ENCODE measurements at regions not wholly inside any gene's neighbourhood (a gene's known extent, or its start where the extent isn't known, plus 50 kb on each side); places are given as distances from the start of the nearest gene placed in this dataset.

- H3K36me3 ChIP-seq (ENCODE audit: control insufficient read depth in 2 of 2, insufficient read depth in 2 of 2, low read length in 2 of 2) = no peaks in the 10 kb centered on the region
- H3K27ac ChIP-seq (ENCODE audit: low read length) = no peak overlapping the region
- H3K9me3 ChIP-seq (ENCODE audit: control insufficient read depth in 2 of 2, low read length in 2 of 2) = peaks cover 6 to 12% of the 10 kb centered on the region in 2 donors
- H3K4me1 ChIP-seq (ENCODE audit: control insufficient read depth, insufficient read depth, low read length) = no peaks in the 10 kb centered on the region
- H3K9ac ChIP-seq (ENCODE audit: low read length in 2 of 2) = no peak overlapping the region
- peaks cover 0 to 3% of the 10 kb centered on the region in 2 donors for H3K27me3 ChIP-seq (ENCODE audit: control insufficient read depth in 1 of 2, insufficient read depth in 2 of 2, low read length in 2 of 2)
- H3K4me3 ChIP-seq (ENCODE audit: low read length in 2 of 2) = no peak overlapping the region
These were observed 1033.2 kb downstream of the TBC1D22A start for GRCh38 chr22:47795477-47796127.

GRCh38 chr22:47794851-47795250, 1032.4 kb downstream of the TBC1D22A start:
- Histone ChIP-seq H3K4me1 (ENCODE audit: control insufficient read depth, insufficient read depth, low read length) (no peaks in the 10 kb centered on the region), H3K36me3 (ENCODE audit: control insufficient read depth in 2 of 2, insufficient read depth in 2 of 2, low read length in 2 of 2) (no peaks in the 10 kb centered on the region), H3K27ac (ENCODE audit: low read length) (no peak overlapping the region), H3K4me3 (ENCODE audit: low read length in 2 of 2) (no peak overlapping the region), H3K27me3 (ENCODE audit: control insufficient read depth in 1 of 2, insufficient read depth in 2 of 2, low read length in 2 of 2) (peaks cover 0 to 3% of the 10 kb centered on the region in 2 donors), H3K9me3 (ENCODE audit: control insufficient read depth in 2 of 2, low read length in 2 of 2) (peaks cover 6 to 12% of the 10 kb centered on the region in 2 donors), H3K9ac (ENCODE audit: low read length in 2 of 2) (no peak overlapping the region)

DNA sequence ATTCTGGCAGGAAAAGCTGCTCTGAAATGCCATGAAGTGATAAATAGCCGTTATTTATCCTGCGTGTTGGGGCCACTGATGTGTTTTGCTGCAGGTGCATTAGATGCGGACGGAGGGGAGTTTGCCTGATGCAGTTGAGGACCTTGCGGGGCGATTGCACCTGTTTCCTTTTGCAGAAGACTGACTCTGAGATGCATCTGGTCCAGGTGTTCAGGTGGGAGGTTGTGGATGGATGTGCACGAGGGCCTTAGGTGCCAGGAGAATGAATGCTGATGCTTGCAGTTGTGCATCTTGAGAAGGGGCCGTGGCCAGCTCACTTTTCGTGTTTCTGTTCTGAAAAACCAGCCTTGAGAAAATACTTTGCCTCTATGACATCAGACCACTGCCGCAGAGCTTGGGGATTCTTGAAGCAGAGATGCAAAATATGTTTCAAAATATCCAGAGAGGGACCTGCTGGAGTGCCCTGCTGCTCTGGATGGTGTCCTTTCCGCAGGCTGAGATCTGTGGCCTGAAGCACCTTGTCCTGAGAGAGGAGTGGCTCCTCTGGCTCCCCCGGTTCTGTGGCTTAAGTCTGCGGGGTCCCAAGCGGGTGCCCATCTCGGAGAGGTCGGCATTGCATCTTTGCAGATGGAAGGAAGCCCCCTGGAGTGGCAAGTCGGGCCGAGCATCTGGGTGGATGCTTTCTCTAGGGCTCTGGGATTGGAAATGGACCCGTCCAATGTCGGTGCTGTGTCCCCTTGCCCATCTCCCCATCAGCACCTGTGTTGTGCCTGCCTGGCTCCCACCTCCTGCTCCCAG, 1031.1 kb downstream of the TBC1D22A start:
- Histone ChIP-seq H3K4me3 (ENCODE audit: low read length in 2 of 2) (no peak overlapping the region), H3K9me3 (ENCODE audit: control insufficient read depth in 2 of 2, low read length in 2 of 2) (peaks cover 2 to 9% of the 10 kb centered on the region in 2 donors), H3K36me3 (ENCODE audit: control insufficient read depth in 2 of 2, insufficient read depth in 2 of 2, low read length in 2 of 2) (no peaks in the 10 kb centered on the region), H3K27ac (ENCODE audit: low read length) (no peak overlapping the region), H3K27me3 (ENCODE audit: control insufficient read depth in 1 of 2, insufficient read depth in 2 of 2, low read length in 2 of 2) (peaks cover 0 to 3% of the 10 kb centered on the region in 2 donors), H3K9ac (ENCODE audit: low read length in 2 of 2) (no peak overlapping the region), H3K4me1 (ENCODE audit: control insufficient read depth, insufficient read depth, low read length) (no peaks in the 10 kb centered on the region)

DNA sequence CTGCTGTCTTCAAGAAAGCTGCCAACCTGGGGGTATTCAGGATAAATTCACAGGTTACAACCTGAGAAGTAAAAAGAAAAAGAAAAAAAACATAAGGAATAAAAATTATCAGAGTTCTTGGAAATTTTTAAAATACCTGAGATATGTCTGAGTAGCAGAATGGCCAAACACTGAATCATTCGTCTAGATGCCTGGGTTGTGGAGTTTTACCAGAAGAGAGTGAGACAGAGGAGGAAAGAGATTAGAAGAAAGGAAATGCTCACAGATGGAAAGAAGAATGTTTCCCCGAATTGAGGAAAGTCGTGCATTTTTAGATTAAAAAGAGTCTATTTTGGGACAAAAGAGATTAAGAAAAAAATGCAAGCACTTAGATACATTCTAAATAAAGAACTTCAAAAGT, 1026.7 kb downstream of the TBC1D22A start:
- H3K27ac ChIP-seq (ENCODE audit: low read length) = no peak overlapping the region

DNA sequence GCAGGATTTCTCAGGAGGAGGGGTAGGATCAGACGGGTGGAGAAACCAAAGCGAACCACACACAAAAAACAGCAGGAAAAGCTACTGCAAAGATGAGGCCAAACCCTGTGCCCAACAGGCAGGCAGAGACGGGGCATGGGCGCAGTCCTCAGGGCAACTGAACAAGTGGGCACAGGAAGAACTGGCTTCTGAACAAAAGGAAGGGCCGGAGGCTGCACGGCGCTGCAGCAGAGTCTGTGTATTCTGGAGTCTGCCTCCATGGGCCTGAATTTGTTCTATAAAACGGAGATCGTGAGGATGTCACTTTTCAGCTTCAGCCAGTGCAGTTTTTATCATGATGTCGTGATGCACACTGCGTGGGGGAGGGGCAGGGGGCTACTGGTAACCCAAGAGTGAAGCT, 1026.0 kb downstream of the TBC1D22A start:
- Histone ChIP-seq H3K27ac (ENCODE audit: low read length) (no peak overlapping the region), H3K27me3 (ENCODE audit: control insufficient read depth in 1 of 2, insufficient read depth in 2 of 2, low read length in 2 of 2) (peaks cover 0 to 7% of the 10 kb centered on the region in 2 donors), H3K36me3 (ENCODE audit: control insufficient read depth in 2 of 2, insufficient read depth in 2 of 2, low read length in 2 of 2) (no peaks in the 10 kb centered on the region), H3K4me3 (ENCODE audit: low read length in 2 of 2) (no peak overlapping the region), H3K4me1 (ENCODE audit: control insufficient read depth, insufficient read depth, low read length) (no peaks in the 10 kb centered on the region), H3K9ac (ENCODE audit: low read length in 2 of 2) (no peak overlapping the region), H3K9me3 (ENCODE audit: control insufficient read depth in 2 of 2, low read length in 2 of 2) (peaks cover 4 to 11% of the 10 kb centered on the region in 2 donors)

More for the DNA sequence above, 1026.7 kb downstream of the TBC1D22A start:
- no peak overlapping the region for H3K4me3 ChIP-seq (ENCODE audit: low read length in 2 of 2)
- H3K4me1 ChIP-seq (ENCODE audit: control insufficient read depth, insufficient read depth, low read length) = no peaks in the 10 kb centered on the region
- peaks cover 4 to 11% of the 10 kb centered on the region in 2 donors for H3K9me3 ChIP-seq (ENCODE audit: control insufficient read depth in 2 of 2, low read length in 2 of 2)
- peaks cover 0 to 5% of the 10 kb centered on the region in 2 donors for H3K27me3 ChIP-seq (ENCODE audit: control insufficient read depth in 1 of 2, insufficient read depth in 2 of 2, low read length in 2 of 2)
- H3K9ac ChIP-seq (ENCODE audit: low read length in 2 of 2) = no peak overlapping the region
- no peaks in the 10 kb centered on the region for H3K36me3 ChIP-seq (ENCODE audit: control insufficient read depth in 2 of 2, insufficient read depth in 2 of 2, low read length in 2 of 2)

DNA sequence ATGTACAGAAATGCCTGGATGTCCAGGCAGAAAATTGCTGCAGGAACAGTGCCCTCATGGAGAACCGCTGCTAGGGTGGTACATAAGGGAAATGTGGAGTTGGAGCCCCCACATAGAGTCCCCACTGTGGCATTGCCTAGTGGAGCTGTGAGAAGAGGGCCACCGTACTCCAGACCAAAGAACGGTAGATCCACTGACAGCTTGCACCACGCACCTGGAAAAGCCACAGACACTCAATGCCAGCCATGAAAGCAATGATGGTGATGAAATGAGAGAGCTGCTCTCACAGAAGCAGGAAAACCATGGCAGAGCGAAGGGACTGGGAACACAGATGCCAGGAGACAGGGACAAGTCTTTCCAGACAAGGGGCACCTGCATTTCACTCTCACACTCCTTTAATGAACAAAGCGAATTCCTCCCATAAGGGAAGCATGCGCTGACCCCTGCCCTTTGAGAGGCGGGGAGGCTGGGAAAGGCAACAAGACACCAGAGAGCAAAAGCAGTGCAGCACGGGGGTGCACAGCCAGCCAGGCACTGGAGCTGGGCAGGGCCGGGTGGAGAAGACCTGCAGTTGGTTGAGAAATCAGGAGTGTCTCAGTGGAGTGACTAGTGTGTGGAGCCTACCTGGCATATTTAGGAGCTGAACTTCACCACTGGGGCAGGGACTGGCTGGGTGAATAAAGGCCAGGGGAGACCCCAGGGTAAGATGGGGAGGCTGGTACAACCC, 1025.2 kb downstream of the TBC1D22A start:
- Histone ChIP-seq H3K36me3 (ENCODE audit: control insufficient read depth in 2 of 2, insufficient read depth in 2 of 2, low read length in 2 of 2) (no peaks in the 10 kb centered on the region), H3K4me1 (ENCODE audit: control insufficient read depth, insufficient read depth, low read length) (no peaks in the 10 kb centered on the region), H3K27me3 (ENCODE audit: control insufficient read depth in 1 of 2, insufficient read depth in 2 of 2, low read length in 2 of 2) (peaks cover 0 to 7% of the 10 kb centered on the region in 2 donors), H3K9ac (ENCODE audit: low read length in 2 of 2) (no peak overlapping the region), H3K27ac (ENCODE audit: low read length) (no peak overlapping the region), H3K4me3 (ENCODE audit: low read length in 2 of 2) (no peak overlapping the region), H3K9me3 (ENCODE audit: control insufficient read depth in 2 of 2, low read length in 2 of 2) (peaks cover 4 to 11% of the 10 kb centered on the region in 2 donors)

DNA sequence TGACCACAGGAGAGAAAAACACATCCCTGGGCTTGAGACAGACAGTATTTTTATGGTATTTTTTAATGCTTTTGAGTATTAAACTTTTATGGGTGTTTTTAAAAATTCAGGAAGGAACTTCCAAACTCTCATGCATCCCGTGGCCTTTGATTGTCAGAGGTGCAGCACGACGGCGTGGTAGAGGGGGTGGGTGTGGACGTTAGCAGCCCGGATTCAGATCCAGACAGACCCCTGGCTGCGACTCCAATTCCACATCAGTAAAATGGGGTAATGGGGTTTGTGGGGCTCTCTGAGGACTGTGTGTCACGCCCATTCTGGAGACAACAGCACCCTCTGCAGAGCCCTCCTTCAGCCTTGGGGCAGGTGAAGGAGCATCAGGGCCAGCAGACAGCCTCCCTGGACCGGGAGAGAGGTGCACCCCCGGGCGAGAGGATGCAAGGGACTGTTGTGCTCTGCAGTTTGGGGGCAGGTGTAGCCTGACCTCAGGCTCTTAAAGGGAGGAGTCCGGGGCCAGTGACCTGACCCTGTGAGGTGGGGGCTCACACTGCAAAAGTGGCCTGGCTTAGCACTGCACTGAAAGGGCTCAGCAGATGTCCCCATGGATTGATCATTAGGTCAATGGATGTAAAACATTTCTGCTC, 1024.3 kb downstream of the TBC1D22A start:
- Histone ChIP-seq H3K9ac (ENCODE audit: low read length in 2 of 2) (no peak overlapping the region), H3K27me3 (ENCODE audit: control insufficient read depth in 1 of 2, insufficient read depth in 2 of 2, low read length in 2 of 2) (peaks cover 0 to 7% of the 10 kb centered on the region in 2 donors), H3K4me1 (ENCODE audit: control insufficient read depth, insufficient read depth, low read length) (no peaks in the 10 kb centered on the region), H3K9me3 (ENCODE audit: control insufficient read depth in 2 of 2, low read length in 2 of 2) (peaks cover 4 to 11% of the 10 kb centered on the region in 2 donors), H3K27ac (ENCODE audit: low read length) (no peak overlapping the region), H3K4me3 (ENCODE audit: low read length in 2 of 2) (no peak overlapping the region), H3K36me3 (ENCODE audit: control insufficient read depth in 2 of 2, insufficient read depth in 2 of 2, low read length in 2 of 2) (no peaks in the 10 kb centered on the region)

DNA sequence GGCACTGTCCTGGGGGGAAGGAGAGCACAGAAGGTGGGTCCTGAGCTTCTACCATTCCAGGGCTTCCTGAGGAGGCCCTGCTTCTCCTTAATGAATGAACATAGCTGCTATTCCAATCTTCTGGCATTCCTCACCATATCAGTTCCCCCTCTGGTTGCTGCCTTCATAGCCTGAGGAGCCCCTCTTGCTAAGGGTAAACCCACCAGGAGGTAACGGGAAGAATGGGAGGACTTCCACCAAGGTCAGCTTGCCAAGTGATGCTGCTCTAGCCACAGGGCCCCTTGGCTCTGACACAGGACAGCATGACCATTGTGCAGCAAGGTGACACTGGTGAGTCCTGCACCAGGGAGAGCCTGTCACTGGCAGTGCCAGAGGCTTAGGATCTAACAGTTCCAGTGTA, 1022.5 kb downstream of the TBC1D22A start:
- peaks cover 4 to 11% of the 10 kb centered on the region in 2 donors for H3K9me3 ChIP-seq (ENCODE audit: control insufficient read depth in 2 of 2, low read length in 2 of 2)
- H3K9ac ChIP-seq (ENCODE audit: low read length in 2 of 2) = no peak overlapping the region
- no peaks in the 10 kb centered on the region for H3K4me1 ChIP-seq (ENCODE audit: control insufficient read depth, insufficient read depth, low read length)
- H3K36me3 ChIP-seq (ENCODE audit: control insufficient read depth in 2 of 2, insufficient read depth in 2 of 2, low read length in 2 of 2) = no peaks in the 10 kb centered on the region
- no peak overlapping the region for H3K4me3 ChIP-seq (ENCODE audit: low read length in 2 of 2)
- H3K27me3 ChIP-seq (ENCODE audit: control insufficient read depth in 1 of 2, insufficient read depth in 2 of 2, low read length in 2 of 2) = peaks cover 0 to 7% of the 10 kb centered on the region in 2 donors
- H3K27ac ChIP-seq (ENCODE audit: low read length) = no peak overlapping the region

DNA sequence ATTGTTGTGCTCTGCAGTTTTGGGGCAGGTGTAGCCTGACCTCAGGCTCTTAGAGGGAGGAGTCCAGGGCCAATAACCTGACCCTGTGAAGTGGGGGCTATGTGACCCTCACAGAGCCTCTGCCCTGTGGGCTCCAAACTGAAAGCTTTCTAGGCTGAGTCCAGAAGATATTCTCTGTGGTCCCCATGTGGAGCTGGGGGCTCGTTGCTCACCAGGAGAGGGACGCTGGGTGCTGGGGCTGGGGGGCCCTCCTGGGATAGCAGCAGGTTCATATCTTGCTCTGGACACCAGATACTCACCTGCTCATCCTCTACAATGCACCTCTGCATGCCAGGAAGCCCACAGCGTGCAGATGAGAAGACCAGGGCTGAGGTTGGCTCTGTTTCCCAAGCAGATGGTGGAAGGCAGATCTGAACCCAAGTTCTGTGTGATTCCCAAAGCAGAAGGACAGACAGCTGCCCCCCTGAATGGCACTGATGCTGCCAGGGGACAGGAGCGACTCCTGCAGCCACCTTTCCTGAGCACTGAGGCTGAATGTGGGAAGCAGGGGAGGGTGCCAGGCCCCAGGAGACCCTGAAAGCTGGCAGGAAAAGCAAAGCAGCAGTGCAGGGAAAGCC, 1022.0 kb downstream of the TBC1D22A start:
- H3K27ac ChIP-seq (ENCODE audit: low read length) = no peak overlapping the region
- no peak overlapping the region for H3K9ac ChIP-seq (ENCODE audit: low read length in 2 of 2)
- H3K36me3 ChIP-seq (ENCODE audit: control insufficient read depth in 2 of 2, insufficient read depth in 2 of 2, low read length in 2 of 2) = no peaks in the 10 kb centered on the region
- peaks cover 4 to 11% of the 10 kb centered on the region in 2 donors for H3K9me3 ChIP-seq (ENCODE audit: control insufficient read depth in 2 of 2, low read length in 2 of 2)
- H3K4me1 ChIP-seq (ENCODE audit: control insufficient read depth, insufficient read depth, low read length) = no peaks in the 10 kb centered on the region
- peaks cover 0 to 7% of the 10 kb centered on the region in 2 donors for H3K27me3 ChIP-seq (ENCODE audit: control insufficient read depth in 1 of 2, insufficient read depth in 2 of 2, low read length in 2 of 2)
- no peak overlapping the region for H3K4me3 ChIP-seq (ENCODE audit: low read length in 2 of 2)

Measured in stomach smooth muscle (tissue), 2 donors.